T-helper 1 cell treated with Interleukin-12 subunit alpha and Interleukin-12 subunit beta and Interleukin-4 antibody, amounts not matched to agents 30 μg/mL and 1 μg/mL, for 36 hours (primary cell): ENCODE measurements at regions not wholly inside any gene's neighbourhood (a gene's known extent, or its start where the extent isn't known, plus 50 kb on each side); places are given as distances from the start of the nearest gene placed in this dataset.

Experiments
- H3K27ac Mint-ChIP-seq: one replicate; pipeline ENCODE4 v1.8.0; 2021; ENCODE audit warnings: mild to moderate bottlenecking, mixed read lengths
- H3K27me3 Mint-ChIP-seq: one replicate; pipeline ENCODE4 v1.8.0; 2021; ENCODE audit warnings: low read depth, mixed read lengths
- H3K36me3 Mint-ChIP-seq: one replicate; pipeline ENCODE4 v1.8.0; 2021; ENCODE audit warnings: low read depth, mixed read lengths
- H3K4me1 Mint-ChIP-seq: one replicate; pipeline ENCODE4 v1.8.0; 2021; ENCODE audit warnings: low read depth, mixed read lengths
- H3K4me3 Mint-ChIP-seq: one replicate; pipeline ENCODE4 v1.8.0; 2021; ENCODE audit warnings: mild to moderate bottlenecking, moderate library complexity, mixed read lengths
- H3K9me3 Mint-ChIP-seq: one replicate; pipeline ENCODE4 v1.8.0; 2021; ENCODE audit warnings: mixed read lengths

DNA sequence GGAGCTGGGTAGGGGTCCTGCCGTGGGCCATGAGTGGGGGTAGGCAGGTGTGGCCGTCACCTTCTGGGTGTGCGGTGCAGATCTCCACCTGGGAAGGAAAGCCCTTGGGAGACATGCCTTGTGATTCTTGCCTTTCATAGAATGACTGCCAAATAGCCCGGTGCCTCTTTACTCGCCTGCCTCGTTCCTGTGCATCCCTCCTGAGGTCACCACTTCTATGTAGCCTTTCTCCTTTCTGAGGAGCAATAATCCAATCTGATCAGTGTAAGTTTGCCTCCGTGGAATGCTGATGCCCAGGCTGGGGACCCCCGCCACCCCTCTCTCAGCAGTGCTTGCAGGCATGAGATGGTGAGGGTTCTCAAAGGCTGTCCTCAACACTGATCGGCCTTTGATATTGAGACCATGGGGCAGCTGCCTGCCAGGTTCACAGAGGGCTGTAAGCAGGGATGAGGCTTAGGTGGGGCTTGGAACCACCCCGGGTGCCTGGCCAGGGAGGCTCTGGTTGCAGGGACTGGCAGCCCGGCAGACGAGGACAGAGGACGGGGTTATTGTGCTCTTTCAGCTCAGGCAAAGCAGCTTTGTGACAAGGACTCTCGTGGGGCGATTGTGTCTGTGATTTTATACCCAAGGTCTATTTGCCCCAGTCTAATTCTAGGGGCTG, 86.1 kb upstream of the WNT7B start:
- Mint-ChIP-seq H3K4me3 (no peak overlapping the region), H3K27ac (no peak overlapping the region), H3K27me3 (no peaks in the 10 kb centered on the region), H3K4me1 (peaks cover 11% of the 10 kb centered on the region), H3K36me3 (peaks cover 5% of the 10 kb centered on the region), H3K9me3 (no peaks in the 10 kb centered on the region)

DNA sequence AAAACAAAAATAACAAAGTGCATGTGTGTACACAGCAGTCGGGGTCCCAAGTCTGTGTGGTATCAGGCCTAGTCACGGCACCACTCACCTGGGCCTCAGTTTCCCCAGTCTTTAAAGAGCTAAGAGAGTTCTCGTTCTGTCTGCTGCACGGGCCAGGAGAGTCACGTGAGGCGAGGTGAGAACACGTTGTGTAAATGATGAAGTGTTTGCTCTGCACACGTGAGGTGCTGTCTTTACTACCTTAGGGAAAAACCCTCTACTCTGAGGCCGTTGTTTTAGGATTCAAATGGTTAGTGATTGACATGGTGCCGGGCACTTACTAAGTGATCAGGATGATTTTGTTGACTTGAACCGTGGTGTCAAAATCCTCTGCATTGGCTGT, 86.5 kb upstream of the PPARA start:
- H3K27ac Mint-ChIP-seq, result no peak overlapping the region
- H3K9me3 Mint-ChIP-seq, result no peaks in the 10 kb centered on the region
- H3K4me3 Mint-ChIP-seq, result no peak overlapping the region
- peaks cover 5% of the 10 kb centered on the region for H3K36me3 Mint-ChIP-seq
- H3K27me3 Mint-ChIP-seq, result peaks cover 3% of the 10 kb centered on the region
- peaks cover 9% of the 10 kb centered on the region for H3K4me1 Mint-ChIP-seq

- H3K4me3 Mint-ChIP-seq, result no peak overlapping the region
- H3K36me3 Mint-ChIP-seq, result peaks cover 5% of the 10 kb centered on the region
- no peaks in the 10 kb centered on the region for H3K9me3 Mint-ChIP-seq
- H3K27me3 Mint-ChIP-seq, result peaks cover 8% of the 10 kb centered on the region
- H3K27ac Mint-ChIP-seq, result no peak overlapping the region
- H3K4me1 Mint-ChIP-seq, result peaks cover 12% of the 10 kb centered on the region
Observed at GRCh38 chr22:46064228-46064965, 85.9 kb upstream of the PPARA start.

DNA sequence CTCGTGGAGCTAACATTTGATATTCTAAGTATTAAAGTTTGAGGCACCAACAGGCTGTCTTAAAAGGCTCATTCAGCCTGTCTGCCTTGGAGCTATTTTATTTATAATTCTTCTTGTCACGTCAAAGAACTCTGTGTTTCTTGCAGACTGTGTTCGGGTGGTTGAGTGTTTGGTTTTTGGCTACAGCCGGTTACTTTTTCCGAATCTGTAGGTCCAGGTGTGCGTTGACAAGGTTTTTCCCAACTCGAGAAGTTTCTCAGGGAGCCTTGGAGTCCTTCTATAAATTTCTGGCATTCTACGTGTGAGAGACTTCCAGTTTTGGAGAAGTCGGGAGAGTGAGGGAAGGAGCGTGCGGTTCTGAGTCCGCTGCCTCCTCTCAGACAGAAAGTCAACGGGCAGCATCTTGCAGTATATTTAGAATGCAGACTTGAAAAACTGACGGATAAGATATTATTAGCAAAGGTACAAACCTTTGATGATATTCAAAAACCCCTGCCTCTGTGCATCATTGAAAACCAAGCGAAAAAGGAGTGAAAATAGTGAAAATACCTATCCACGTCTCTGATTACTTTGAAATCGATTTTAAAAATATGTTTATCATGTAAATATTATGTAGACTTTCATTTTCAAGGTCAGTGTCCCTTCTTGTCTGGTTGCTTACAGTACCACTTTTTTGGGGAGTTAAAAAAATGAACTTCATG, 85.2 kb upstream of the PPARA start:
- Mint-ChIP-seq H3K4me1 (peaks cover 15% of the 10 kb centered on the region), H3K36me3 (peaks cover 5% of the 10 kb centered on the region), H3K27ac (no peak overlapping the region), H3K4me3 (no peak overlapping the region), H3K9me3 (no peaks in the 10 kb centered on the region), H3K27me3 (peaks cover 8% of the 10 kb centered on the region)

DNA sequence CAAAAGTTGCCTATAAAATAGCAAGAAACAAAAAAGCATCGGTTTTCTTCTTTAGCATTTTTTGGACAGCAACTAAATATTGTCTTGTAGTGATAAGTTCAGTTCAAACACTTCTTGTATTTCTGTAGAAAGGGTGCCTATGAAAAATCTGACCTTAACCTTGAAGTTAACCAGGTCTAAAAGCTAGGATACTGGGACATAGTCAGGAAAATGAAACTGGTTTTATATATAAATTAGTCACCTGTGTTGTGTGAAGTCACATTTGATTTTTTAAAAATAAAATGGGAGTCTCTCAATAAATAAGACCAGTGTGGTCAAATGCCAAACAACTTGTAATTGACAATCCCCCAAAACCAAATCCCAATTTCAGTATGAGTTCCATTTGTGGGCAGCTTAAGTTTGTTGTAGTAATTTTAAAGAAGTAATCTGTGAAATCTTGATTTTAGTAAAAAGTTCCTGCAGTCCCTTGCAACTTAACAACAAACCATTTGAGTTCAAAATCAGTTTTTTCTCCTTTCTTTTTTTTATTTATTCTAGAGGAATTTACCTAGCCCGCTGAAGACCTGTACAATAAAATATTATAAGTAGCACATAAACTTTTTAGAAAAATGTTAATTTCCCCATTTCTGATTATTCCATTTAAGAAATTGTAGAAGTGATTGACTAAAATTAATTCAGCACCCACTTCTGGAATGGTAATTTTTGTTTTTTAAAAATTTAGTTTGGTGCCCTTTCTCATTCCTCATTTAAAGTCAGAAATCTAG, 84.5 kb upstream of the PPARA start:
- H3K27me3 Mint-ChIP-seq, result peaks cover 8% of the 10 kb centered on the region
- no peak overlapping the region for H3K4me3 Mint-ChIP-seq
- H3K4me1 Mint-ChIP-seq, result peaks cover 15% of the 10 kb centered on the region
- no peak overlapping the region for H3K27ac Mint-ChIP-seq
- H3K9me3 Mint-ChIP-seq, result no peaks in the 10 kb centered on the region
- peaks cover 5% of the 10 kb centered on the region for H3K36me3 Mint-ChIP-seq

- H3K4me3 Mint-ChIP-seq, result no peak overlapping the region
- H3K27ac Mint-ChIP-seq, result no peak overlapping the region
- peaks cover 15% of the 10 kb centered on the region for H3K4me1 Mint-ChIP-seq
- H3K36me3 Mint-ChIP-seq, result peaks cover 5% of the 10 kb centered on the region
- H3K27me3 Mint-ChIP-seq, result peaks cover 8% of the 10 kb centered on the region
- H3K9me3 Mint-ChIP-seq, result no peaks in the 10 kb centered on the region
Observed at GRCh38 chr22:46066691-46067090, 83.6 kb upstream of the PPARA start.

GRCh38 chr22:46067159-46068111, 82.9 kb upstream of the PPARA start:
- no peak overlapping the region for H3K4me3 Mint-ChIP-seq
- H3K4me1 Mint-ChIP-seq, result peaks cover 14% of the 10 kb centered on the region
- H3K27ac Mint-ChIP-seq, result no peak overlapping the region
- no peaks in the 10 kb centered on the region for H3K9me3 Mint-ChIP-seq
- H3K27me3 Mint-ChIP-seq, result peaks cover 8% of the 10 kb centered on the region
- peaks cover 2% of the 10 kb centered on the region for H3K36me3 Mint-ChIP-seq

DNA sequence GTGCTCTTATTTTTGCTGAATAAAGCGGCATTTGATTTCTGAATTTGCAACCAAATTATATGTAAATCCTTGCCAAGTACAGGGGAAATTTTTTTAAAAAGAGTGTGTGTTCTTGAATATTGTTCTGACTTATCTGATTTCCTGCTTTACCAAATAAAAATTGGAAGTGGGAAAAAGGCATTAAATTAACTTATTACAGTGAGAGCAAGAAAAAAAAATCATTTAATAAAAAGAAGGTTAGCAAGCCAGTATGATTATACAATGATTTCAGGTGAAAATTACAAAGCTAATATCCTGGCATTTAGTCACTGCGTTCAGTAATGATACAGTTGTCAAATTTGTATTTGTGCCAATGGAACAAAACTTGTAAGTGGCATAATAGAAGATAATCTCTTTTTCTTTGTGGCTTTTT, 82.1 kb upstream of the PPARA start:
- no peak overlapping the region for H3K4me3 Mint-ChIP-seq
- peaks cover 17% of the 10 kb centered on the region for H3K4me1 Mint-ChIP-seq
- no peak overlapping the region for H3K27ac Mint-ChIP-seq
- peaks cover 10% of the 10 kb centered on the region for H3K27me3 Mint-ChIP-seq
- peaks cover 4% of the 10 kb centered on the region for H3K36me3 Mint-ChIP-seq
- no peaks in the 10 kb centered on the region for H3K9me3 Mint-ChIP-seq

- Mint-ChIP-seq H3K4me1 (peaks cover 18% of the 10 kb centered on the region), H3K27ac (peak overlapping the region; percentile 83), H3K9me3 (no peaks in the 10 kb centered on the region), H3K4me3 (peak overlapping the region; percentile 75), H3K27me3 (peaks cover 10% of the 10 kb centered on the region), H3K36me3 (peaks cover 4% of the 10 kb centered on the region)
Observed at GRCh38 chr22:46068593-46069491, 81.5 kb upstream of the PPARA start.

- Mint-ChIP-seq H3K9me3 (no peaks in the 10 kb centered on the region), H3K4me3 (peak overlapping the region; percentile 75), H3K27me3 (peaks cover 10% of the 10 kb centered on the region), H3K27ac (peak overlapping the region; percentile 83), H3K4me1 (peaks cover 19% of the 10 kb centered on the region), H3K36me3 (peaks cover 4% of the 10 kb centered on the region)
Observed at GRCh38 chr22:46069521-46070214, 80.7 kb upstream of the PPARA start.

DNA sequence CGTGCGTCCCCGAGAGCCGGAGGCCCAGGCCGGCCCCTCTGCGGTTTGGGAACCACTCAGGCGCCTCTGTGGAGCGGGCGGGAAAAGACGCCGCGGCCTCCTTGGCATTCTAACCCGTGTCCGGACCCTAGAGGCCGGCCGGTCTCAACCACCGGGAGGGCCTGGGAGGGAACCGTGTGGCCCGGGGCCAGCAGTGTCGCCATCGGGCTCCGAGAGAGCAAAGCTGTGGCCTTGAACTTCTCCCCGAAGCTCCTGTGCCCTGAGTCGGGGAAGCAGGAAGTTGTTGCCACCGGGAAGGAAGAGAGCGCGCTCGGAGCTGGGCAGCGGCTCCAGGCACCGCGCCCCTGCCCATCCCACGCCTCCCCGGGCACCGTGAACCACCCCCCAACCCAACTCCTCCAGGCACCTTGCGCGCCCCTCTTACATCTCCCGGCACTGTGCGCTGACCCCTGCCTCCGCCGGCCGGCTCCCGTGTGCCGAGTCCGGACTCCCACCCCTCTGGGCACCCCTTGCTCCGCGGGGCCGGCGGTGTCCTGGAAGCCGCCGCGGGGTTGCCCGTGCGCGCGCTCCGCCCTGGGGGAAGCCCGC, 80.0 kb upstream of the PPARA start:
- Mint-ChIP-seq H3K36me3 (peaks cover 3% of the 10 kb centered on the region), H3K9me3 (no peaks in the 10 kb centered on the region), H3K27ac (peak overlapping the region; percentile 79), H3K4me1 (peaks cover 24% of the 10 kb centered on the region), H3K4me3 (peak overlapping the region; percentile 75), H3K27me3 (peaks cover 10% of the 10 kb centered on the region)

DNA sequence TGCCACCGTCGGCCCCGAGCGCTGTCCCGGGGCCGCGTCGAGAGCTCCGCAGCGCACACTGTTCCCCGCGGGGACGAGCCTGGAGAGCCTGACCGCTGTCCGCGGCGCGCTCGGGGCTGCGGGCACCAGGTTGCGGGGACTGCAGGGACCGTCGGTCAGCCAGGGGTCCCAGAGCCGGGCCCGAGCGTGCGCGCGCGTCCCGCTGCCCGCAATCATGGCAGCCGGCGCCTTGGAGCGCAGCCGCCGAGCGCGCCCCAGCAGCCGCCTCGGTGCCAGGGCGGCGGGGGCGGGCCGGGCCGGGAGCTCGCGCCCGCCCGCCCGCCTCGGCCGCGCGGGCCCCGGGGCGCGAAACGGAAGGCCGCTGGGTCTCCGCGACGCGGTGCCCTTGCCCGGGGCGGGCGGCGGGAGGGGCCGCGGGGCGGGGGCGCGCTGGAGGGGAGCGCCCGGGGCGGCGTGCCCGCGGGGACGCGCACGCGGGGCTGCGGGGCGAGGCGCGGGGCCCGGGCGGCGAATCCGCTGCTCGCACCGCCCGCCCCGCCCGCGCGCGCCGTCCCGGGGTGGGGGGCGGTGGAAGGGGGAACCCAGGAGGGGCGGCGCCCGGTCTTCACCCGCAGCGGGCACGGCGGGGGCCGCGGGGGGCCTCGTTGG, 79.4 kb upstream of the PPARA start:
- Mint-ChIP-seq H3K4me1 (peaks cover 26% of the 10 kb centered on the region), H3K27me3 (peaks cover 10% of the 10 kb centered on the region), H3K36me3 (peaks cover 3% of the 10 kb centered on the region), H3K4me3 (no peak overlapping the region), H3K9me3 (no peaks in the 10 kb centered on the region), H3K27ac (no peak overlapping the region)
